GM21515 (cell line): ENCODE measurements at regions not wholly inside any gene's neighbourhood (a gene's known extent, or its start where the extent isn't known, plus 50 kb on each side); places are given as distances from the start of the nearest gene placed in this dataset.

ENCODE experiments used
- ATAC-seq: cut with Tn5 transposase; IDR thresholded peaks from one replicate; pipeline ENCODE4 v1.9.1; 2021; ENCODE audit not compliant: unreplicated experiment

DNA sequence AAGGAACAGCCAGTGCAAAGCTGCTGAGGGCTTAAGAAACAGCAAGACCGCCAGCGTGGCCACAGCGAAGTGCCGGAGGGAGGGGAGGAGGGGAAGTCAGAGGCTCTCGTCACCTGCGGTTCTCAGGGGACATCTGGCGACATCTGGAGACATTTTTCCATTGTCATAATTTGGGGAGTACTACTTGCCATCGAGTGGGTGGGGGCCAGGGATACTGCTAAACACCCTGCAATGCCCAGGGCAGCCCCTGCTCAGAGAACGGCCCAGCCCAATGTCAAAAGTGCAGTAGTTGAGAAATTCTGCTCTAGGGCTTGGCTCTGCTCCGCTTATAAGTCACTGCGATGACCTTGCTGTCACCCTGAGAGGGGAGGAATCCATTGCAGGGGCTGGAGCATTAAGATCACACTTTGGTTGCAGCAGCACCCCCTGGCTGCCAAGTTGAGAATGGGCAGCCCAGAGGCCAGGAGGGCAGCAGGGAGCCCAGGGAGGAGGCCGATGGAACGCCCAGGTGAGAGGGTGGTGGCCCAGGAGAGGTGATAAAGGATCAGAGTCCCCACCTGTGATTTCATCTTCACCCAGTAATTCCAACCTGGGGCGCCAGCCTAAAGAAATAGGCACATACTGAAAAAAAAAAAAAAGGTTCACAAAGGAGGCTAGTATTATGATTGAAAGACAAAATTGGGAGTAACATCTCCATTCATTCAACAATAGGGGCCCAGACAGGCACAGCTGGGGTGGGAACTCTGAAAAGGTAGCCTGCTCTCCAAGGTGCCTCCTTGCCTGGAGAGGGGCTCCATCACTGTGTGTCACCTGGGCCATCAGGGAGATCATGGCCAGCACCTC, 218.2 kb downstream of the BMP7 start:
- no peak for ATAC-seq

GRCh38 chr20:57049296-57049695, 217.1 kb downstream of the BMP7 start:
- ATAC-seq: no peak

- no peak for ATAC-seq
Measured at GRCh38 chr20:57051096-57051495, 215.3 kb downstream of the BMP7 start.

GRCh38 chr20:57053067-57053466, 213.4 kb downstream of the BMP7 start:
- no peak for ATAC-seq

GRCh38 chr20:57053793-57054552, 212.5 kb downstream of the BMP7 start:
- ATAC-seq: no peak

GRCh38 chr20:57055345-57055744, 211.1 kb downstream of the BMP7 start:
- ATAC-seq: no peak

DNA sequence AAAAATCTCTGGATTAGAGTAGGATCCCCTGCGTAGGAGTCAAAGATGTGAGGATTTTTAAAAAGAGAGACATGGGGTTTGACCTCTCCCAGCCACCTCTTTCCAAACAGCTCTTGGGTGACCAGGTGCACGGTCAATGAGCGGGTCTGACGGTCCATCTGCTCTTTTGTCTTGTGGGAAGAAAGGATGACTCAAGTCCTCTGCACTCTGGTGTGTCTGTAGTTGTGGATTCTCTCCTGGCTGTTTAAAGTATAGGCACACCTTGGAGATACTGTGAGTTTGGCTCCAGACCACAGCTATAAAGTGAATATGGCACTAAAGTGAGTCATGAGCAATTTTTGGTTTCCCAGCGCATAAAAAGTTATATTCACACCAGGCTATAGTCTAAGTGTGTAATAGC, 209.8 kb downstream of the BMP7 start:
- no peak for ATAC-seq

- no peak for ATAC-seq
Measured at GRCh38 chr20:57059055-57059596, 207.3 kb downstream of the BMP7 start.

DNA sequence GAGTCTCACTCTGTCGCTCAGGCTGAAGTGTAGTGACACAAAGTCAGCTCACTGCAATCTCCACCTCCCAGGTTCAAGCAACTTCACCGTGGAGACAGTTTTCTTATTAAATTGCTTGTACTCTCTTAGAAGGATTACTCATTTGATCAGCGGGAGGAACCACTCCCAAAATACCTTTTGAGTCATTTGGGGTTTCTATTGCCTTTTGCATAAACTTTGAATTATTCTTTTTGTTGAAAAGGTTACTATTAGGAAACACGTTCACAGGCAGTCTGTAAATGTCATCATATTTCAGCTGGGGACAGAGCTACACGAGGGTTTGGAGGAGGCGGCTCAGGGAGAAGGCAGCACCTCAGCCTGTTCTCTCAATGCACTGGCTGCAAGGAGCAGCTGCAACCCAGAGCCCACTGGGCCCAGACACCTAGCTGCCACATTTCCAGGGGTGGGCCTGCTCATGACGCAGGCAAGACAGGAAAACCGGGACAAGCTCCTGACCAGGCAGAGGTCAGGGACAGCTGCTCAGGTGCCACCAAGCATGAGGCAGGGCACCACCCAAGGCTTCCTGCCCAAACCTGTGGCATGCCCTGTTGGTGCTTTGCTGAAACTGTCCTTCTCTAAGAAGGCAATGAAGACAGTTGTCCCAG, 205.9 kb downstream of the BMP7 start:
- ATAC-seq: no peak

DNA sequence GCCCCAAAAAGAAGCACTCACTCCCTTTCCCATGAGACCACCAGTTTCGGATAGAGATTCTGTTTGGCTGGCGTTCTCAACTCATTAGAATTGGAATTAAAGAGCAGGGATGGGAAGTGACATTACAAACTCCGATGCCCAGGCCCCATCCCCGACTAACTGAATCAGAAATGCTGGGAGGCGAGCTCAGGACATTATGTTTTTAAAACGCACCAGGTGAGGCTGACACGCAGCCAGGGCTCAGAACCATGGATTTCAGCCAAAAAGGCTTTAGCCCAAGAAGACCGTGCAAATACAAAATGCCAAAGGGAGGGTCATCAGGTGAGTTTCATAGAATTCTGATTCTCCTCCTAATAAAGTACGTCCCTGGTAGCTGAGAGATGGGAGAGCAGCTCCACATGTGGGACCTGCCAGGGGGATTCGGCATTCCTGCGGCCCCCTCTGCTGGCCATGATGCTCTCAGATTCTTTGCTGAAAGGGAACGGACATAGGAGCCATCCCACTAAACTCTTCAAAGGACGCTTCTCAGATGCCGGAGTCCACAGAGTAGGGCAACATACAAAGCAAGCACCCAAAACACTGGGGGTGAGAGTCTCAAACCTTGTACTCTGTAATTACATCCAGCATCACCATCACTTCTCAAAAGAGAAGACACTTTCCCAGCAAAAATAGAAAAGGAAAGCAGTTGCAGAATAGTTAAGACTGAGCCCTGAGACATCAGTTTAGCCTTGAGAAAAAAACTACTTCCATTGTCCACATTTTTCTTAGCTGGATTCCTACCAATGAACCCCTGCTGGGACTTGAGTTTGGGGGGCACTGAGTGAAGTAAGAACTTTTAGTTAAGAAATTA, 205.2 kb downstream of the BMP7 start:
- ATAC-seq: no peak

DNA sequence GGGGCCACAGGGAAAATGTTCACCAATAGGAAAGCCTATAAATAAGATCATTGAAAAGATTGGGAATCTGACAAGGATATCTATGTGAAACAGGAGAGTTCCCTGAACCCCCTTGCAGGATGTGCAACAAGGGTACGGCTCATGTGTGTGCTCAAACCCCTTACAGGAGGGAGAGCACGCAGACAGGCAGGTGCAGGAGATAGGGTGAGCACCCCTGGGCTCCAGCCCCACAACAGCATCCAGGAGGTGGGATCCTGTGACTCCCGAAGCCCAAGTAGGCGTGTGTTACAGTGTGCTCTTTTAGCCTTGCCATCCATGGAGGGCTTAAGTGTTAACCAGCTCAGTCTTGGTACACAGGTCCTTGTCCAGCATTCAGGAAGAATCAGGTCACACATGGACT, 204.2 kb downstream of the BMP7 start:
- no peak for ATAC-seq

DNA sequence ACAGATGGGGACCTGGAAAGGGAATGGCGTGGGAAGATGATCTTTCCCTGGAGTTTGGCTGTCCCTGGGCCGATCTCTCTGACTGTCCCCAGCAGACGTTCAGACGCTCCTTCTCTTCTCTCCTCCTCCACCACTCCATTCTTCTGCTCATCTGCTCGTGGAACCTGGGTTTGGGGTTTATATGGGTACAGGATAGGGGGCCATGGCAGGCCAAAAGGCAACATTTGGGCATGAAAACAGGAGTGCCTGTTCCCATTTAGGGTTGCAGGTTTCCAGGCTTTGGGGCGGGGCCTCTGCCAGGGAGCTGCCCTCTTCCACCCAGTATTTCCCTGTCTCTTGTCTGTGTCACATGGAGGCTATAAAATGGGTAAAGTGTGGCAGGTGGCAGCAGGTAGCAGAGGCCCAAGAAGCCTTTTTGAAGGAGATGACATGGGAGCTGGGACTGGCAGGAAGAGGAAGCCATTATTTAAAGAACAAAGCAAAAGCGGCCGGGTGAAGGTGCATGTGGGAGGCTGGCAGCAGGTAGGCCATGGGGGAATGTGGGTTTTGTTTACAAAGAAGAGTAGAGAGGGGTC, 203.7 kb downstream of the BMP7 start:
- ATAC-seq: no peak

- no peak for ATAC-seq
Measured at GRCh38 chr20:57064836-57065235, 201.6 kb downstream of the BMP7 start.

DNA sequence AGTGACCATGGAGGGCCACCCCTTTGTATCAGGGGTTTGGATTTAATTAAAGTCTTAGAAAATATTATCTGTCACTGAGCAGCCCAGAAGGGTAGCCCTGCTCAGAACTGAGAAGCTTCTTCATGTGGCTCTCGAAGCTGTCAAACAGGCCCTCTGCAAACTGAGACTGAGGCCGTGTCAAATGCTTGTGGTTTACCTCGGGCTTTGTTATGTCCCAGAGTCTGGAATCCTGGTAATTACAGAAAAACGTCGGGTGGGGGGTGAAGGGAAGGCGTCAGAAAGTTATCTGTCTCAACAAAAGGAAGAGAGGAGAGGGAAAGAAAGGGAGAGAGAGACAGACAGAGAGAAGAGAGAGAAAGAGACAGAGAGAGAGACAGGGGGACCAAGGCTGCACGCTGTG, 200.8 kb downstream of the BMP7 start:
- ATAC-seq: no peak

DNA sequence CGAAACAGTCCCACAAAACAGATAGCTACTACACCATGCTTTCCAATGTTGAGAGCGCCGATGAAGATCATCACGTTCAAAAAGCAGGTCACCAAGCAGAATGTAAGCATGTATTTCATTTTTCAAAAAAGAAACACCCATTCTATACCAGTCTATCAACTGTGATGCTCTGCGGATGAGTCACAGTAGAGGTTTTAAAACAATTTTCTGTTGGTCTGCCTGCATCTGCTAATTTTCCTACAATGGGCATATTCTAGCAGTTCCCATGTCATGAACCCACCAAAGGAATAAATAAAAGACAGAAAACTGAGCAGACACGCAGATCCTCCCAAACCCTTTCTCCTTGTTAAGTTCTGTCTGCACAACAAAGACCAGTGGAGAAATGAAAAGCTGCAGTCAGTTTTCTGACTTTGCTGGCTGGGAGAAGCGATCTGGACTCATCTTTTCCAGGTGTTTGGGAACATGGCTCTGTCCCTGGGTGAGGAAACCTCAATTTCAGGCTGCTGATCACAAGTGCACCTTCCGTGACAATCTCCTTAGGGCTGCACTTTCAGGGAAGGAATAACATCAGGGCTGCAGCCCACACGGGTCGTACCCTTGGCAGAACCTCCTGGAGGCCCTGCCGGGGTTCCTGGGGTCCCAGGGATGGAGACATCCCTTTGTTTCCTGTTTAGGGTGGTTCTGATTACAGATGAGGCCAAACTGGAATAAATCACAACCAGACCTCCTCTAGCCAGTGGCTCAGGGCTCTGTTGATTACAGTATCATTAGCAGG, 200.1 kb downstream of the BMP7 start:
- ATAC-seq: no peak

- no peak for ATAC-seq
Measured at GRCh38 chr20:57069442-57069841, 197.0 kb downstream of the BMP7 start.

- no peak for ATAC-seq
Measured at GRCh38 chr20:57070296-57070695, 196.1 kb downstream of the BMP7 start.

DNA sequence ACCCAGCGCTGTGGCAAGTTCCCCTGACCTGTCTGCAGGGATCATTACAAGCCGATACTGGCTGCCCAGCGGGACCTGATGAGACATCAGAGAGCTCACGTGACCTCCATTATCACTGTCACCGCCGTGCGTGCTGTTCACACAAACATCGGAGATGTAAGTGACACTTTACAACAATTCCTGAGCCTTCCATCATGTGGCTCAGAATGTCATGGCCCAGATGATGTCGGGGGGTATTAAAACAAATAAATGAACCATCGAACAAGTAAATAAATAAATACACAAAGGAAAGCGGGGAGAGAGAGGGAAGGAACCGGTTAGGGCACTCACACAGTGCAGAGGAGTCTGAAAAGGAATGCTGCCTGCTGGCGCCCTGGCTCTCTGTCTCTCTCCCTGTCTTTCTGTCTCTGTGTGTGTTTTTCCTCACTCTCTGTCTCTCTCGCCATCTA, 195.1 kb downstream of the BMP7 start:
- no peak for ATAC-seq

DNA sequence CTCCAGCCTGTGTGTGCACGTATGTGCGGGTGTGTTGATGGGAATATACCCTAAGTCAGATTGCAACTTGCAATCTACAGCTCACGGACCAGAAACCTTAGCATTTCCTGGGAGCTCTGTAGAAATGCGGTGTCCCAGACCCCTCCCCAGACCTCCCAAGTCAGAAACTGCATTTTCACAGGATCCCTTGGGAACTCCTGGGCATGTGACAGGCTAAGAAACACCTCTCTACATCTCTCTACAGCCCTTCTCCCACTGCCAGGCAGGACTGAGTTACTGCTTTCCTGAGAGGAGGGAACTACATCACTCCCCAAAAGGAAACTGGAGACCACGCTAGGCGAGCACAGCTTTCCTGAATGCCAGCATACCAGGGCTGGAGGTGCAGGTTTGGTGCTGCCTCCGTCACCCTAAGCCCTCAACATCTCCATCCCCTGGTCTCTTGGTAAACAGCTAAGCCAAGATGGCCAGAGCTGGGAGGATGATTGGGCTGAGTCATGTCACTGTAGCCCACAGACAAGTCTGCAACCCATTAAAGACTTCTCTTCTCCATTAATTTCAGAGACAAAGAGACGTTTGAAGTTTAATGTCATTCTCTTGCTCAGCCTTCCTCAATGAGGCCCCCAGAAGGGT, 194.4 kb downstream of the BMP7 start:
- ATAC-seq: no peak
